GM23248 (cell line): ENCODE measurements at regions not wholly inside any gene's neighbourhood (a gene's known extent, or its start where the extent isn't known, plus 50 kb on each side); places are given as distances from the start of the nearest gene placed in this dataset.
A peak's percentile ranks its signal among the peaks of the same experiment; 100 is the strongest.

Experiments used
- DNase-seq: peaks from one replicate; pipeline ENCODE4 v3.0.0-alpha.2; 2015
- H2AFZ ChIP-seq: fragments of 200-600 bp; sonication (generic); 2 replicates; pipeline ENCODE4 v1.6.1; 2016; ENCODE audit warnings: antibody characterized with exemption
- H3F3A ChIP-seq: fragments of 200-600 bp; sonication (generic); 2 replicates; pipeline ENCODE4 v1.6.1; 2016; ENCODE audit warnings: mild to moderate bottlenecking, antibody characterized with exemption, mixed run types; ENCODE audit not compliant: insufficient read depth
- H3K27ac ChIP-seq: fragments of 200-600 bp; sonication (generic); 2 replicates; pipeline ENCODE4 v1.5.1; 2016; ENCODE audit warnings: mild to moderate bottlenecking
- H3K27me3 ChIP-seq: fragments of 200-600 bp; sonication (generic); replicated peaks from 2 replicates; pipeline ENCODE4 v1.6.1; 2016; ENCODE audit warnings: mild to moderate bottlenecking; ENCODE audit not compliant: insufficient read depth
- H3K36me3 ChIP-seq: fragments of 200-600 bp; sonication (generic); 2 replicates; pipeline ENCODE4 v1.6.1; 2016; ENCODE audit warnings: low read depth, mild to moderate bottlenecking
- H3K4me1 ChIP-seq: fragments of 200-600 bp; sonication (generic); 2 replicates; pipeline ENCODE4 v1.6.1; 2016; ENCODE audit warnings: mild to moderate bottlenecking; ENCODE audit not compliant: insufficient read depth
- H3K4me2 ChIP-seq: fragments of 200-600 bp; sonication (generic); one replicate; pipeline ENCODE4 v1.6.1; 2016; ENCODE audit warnings: mild to moderate bottlenecking; ENCODE audit not compliant: unreplicated experiment
- H3K4me3 ChIP-seq: fragments of 200-600 bp; sonication (generic); 2 replicates; pipeline ENCODE4 v1.5.1; 2016; ENCODE audit warnings: mild to moderate bottlenecking
- H3K79me2 ChIP-seq: fragments of 200-600 bp; sonication (generic); 2 replicates; pipeline ENCODE4 v1.6.1; 2016; ENCODE audit warnings: mild to moderate bottlenecking; ENCODE audit not compliant: insufficient read depth
- H3K9ac ChIP-seq: fragments of 200-600 bp; sonication (generic); 2 replicates; pipeline ENCODE4 v1.6.1; 2016; ENCODE audit warnings: mild to moderate bottlenecking
- H3K9me2 ChIP-seq: fragments of 200-600 bp; sonication (generic); 2 replicates; pipeline ENCODE4 v1.6.1; 2016; ENCODE audit warnings: mixed run types, mild to moderate bottlenecking, moderate library complexity; ENCODE audit not compliant: insufficient read depth
- H3K9me3 ChIP-seq: fragments of 200-600 bp; sonication (generic); one replicate; pipeline ENCODE4 v1.6.1; 2017; ENCODE audit warnings: low read depth
- H4K20me1 ChIP-seq: fragments of 200-600 bp; sonication (generic); 2 replicates; pipeline ENCODE4 v1.6.0; 2016; ENCODE audit not compliant: insufficient read depth
- EZH2 ChIP-seq: fragments of 200-600 bp; sonication (generic); IDR thresholded peaks from 2 replicates; pipeline ENCODE4 v1.6.1; 2018; ENCODE audit warnings: antibody characterized with exemption, mild to moderate bottlenecking; ENCODE audit not compliant: insufficient read depth, poor library complexity, severe bottlenecking
- EZH2phosphoT487 ChIP-seq: fragments of 200-600 bp; sonication (generic); IDR thresholded peaks from 2 replicates; pipeline ENCODE4 v1.6.1; 2018; ENCODE audit warnings: antibody characterized with exemption, moderate library complexity, mild to moderate bottlenecking, low read depth; ENCODE audit not compliant: insufficient read depth
- WGBS, 2 experiments: methylation state at CpG; one replicate each; pipeline ENCODE4 v1.1.6; 2015 to 2017; ENCODE audit warnings: low lambda C conversion rate in 2 of 2, low coverage in 1 of 2; ENCODE audit errors: missing lambda C conversion rate in 2 of 2; 5-methylcytosine and 5-hydroxymethylcytosine counted together
- in situ Hi-C: fragments of 300-500 bp; cut with MboI; formaldehyde crosslinking; loops from 2 replicates; pipeline ENCODE4 v1.15.0; 2020

DNA sequence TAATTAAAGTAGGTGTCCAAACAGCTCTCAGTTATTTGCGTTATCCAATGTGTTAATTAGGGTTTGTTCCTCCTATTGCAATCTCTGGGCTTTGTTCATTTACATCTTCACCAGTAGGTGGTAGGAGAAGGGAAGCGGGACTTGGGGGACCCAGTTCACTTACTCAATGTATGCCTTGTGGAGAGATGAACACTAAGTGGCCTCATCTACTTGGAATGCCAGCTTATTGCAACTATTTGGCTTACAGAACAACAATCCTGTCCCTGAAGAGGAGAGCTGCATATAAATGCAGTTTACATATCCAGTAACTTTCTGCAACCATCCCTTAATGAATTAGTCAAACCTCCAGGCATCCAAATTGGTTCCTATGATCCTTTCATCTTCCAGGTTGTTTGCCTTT lies 417.1 kb upstream of the CCDC196 start:
- peaks cover 12% of the 10 kb centered on the region; the same call in 1 of the 2 replicates for H3F3A ChIP-seq
- no peaks in the 10 kb centered on the region for H3K27me3 ChIP-seq
- no peaks in the 10 kb centered on the region for H3K79me2 ChIP-seq
- H3K4me2 ChIP-seq: peak overlapping the region; percentile 39
- no peak overlapping the region for H3K27ac ChIP-seq
- H3K4me1 ChIP-seq: peaks cover 23% of the 10 kb centered on the region
- 93 to 95% methylated on average over 2 of the region's 2 CpGs for WGBS, 2 experiments
- no peaks in the 10 kb centered on the region for H3K9me3 ChIP-seq
- in situ Hi-C loops: loop anchor here (25.0 kb wide), 2 partner anchors 657 to 907 kb away; partner anchors contain the start of gene FUT8
- H3K4me3 ChIP-seq: no peak overlapping the region
- DNase-seq: peak; percentile 56
- H3K9ac ChIP-seq: no peak overlapping the region
- H3K9me2 ChIP-seq: no peaks in the 10 kb centered on the region
- H3K36me3 ChIP-seq: no peaks in the 10 kb centered on the region
- no peaks in the 10 kb centered on the region for H4K20me1 ChIP-seq
- H2AFZ ChIP-seq: no peak overlapping the region
- TF ChIP-seq EZH2phosphoT487 (no peak), EZH2 (no peak)

GRCh38 chr14:66069830-66070541 lies 416.2 kb upstream of the CCDC196 start:
- peaks cover 23% of the 10 kb centered on the region for H3K4me1 ChIP-seq
- 79 to 83% methylated on average over 7 of the region's 7 CpGs for WGBS, 2 experiments
- no peaks in the 10 kb centered on the region for H4K20me1 ChIP-seq
- no peaks in the 10 kb centered on the region for H3K27me3 ChIP-seq
- H3K4me3 ChIP-seq: no peak overlapping the region
- H3K9ac ChIP-seq: no peak overlapping the region
- in situ Hi-C loops: loop anchor here (25.0 kb wide), 2 partner anchors 658 to 908 kb away; partner anchors contain the start of gene FUT8
- DNase-seq: peak; percentile 36
- H2AFZ ChIP-seq: no peak overlapping the region
- H3K9me2 ChIP-seq: no peaks in the 10 kb centered on the region
- H3K79me2 ChIP-seq: no peaks in the 10 kb centered on the region
- H3F3A ChIP-seq: peaks cover 12% of the 10 kb centered on the region; the same call in 1 of the 2 replicates
- no peak for TF ChIP-seq EZH2phosphoT487
- no peak for TF ChIP-seq EZH2
- no peaks in the 10 kb centered on the region for H3K36me3 ChIP-seq
- H3K9me3 ChIP-seq: no peaks in the 10 kb centered on the region
- peak overlapping the region; percentile 39 for H3K4me2 ChIP-seq
- no peak overlapping the region for H3K27ac ChIP-seq

DNA sequence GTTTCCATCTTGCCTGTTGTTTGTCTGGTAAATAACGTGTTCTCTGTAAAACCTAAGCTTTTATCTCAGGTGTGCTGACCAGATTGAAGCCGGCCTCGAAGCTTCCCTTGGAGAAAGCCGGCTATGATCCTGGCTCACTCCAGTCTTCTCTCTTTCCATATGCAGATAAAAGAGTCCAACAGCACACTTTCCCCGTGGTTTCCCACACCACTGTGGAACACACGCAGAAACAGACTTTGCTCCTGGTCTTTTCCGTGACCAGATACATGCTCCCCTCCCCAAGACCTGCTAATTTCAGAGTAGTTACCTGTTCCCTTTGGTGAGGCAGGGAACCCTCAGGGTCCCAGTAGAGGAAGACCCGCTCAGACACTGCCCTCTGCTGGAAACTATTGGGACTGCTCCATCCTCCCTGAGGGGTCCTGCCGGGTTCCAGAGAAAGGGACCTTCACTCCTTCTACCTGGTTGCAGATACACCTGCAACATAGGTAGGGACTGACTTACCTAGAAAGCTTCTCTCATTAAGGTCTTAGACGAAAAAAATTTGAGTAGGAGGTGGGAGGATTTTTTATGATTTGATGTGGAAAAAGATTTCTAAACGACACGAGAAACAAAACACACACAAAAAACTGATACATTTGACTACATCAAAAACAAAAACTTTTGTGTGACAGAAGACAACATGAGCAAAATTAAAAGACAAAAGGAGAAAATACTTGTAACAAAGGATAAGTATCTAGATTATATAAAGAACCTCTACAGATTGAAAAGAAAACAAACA lies 415.4 kb upstream of the CCDC196 start:
- peak; percentile 29 for DNase-seq
- in situ Hi-C loops: loop anchor here (25.0 kb wide), 2 partner anchors 658 to 908 kb away; partner anchors contain the start of gene FUT8

DNA sequence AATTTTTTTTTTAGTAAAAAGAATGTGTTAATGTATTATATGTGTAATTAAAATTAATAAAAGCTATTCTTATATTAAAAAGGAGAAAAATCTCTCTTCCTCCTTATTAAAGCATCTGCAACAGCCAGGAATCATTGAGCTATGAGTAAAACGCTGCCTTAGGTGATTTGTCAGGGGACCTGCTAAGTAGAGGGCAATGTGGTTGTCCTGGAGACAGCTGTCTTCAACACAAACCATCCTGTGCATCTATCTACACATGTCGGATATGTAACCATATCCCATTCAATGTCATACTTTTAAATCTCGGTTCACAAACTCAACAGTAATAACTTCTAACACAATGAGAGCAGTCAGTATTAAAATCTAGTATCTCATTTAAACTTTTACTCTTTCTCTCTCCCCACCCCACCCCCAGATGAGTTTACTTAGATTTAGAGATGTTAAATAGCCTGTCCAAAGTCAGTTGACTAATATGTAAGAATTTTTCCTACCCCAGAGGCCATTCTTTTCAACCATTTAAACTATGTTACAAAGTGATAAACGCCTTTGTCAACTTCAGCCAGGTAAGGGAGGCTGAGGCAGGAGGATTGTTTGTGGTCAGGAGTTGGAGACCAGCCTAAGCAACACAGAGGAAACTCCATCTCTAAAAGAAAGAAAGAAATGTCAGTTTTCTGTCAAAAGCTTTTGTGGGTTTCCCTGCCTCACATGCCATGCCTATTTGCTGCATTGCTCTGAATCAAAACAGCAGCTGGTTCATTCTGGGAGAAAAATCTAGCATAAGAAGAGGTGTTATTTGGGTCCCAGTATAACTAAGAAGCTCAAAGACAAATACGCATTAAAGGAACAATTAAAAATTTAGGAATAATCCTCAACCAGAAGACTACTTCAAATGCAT lies 413.7 kb upstream of the CCDC196 start:
- Histone ChIP-seq H2AFZ (no peak overlapping the region), H3K36me3 (no peaks in the 10 kb centered on the region), H3K79me2 (no peaks in the 10 kb centered on the region), H3K4me1 (peaks cover 19% of the 10 kb centered on the region), H3K27me3 (no peaks in the 10 kb centered on the region), H3K27ac (no peak overlapping the region), H4K20me1 (no peaks in the 10 kb centered on the region), H3K9ac (no peak overlapping the region), H3K9me3 (no peaks in the 10 kb centered on the region), H3K4me3 (no peak overlapping the region), H3F3A (peaks cover 12% of the 10 kb centered on the region; the same call in 1 of the 2 replicates), H3K4me2 (no peak overlapping the region), H3K9me2 (no peaks in the 10 kb centered on the region)
- no peak for DNase-seq
- TF ChIP-seq EZH2: no peak
- no peak for TF ChIP-seq EZH2phosphoT487
- in situ Hi-C loops: loop anchor here (25.0 kb wide), 2 partner anchors 660 to 910 kb away; partner anchors contain the start of gene FUT8
- 73 to 76% methylated on average over 5 of the region's 5 CpGs for WGBS, 2 experiments

More for the DNA sequence above, 415.4 kb upstream of the CCDC196 start:
- H3K9me3 ChIP-seq: no peaks in the 10 kb centered on the region
- peaks cover 12% of the 10 kb centered on the region; the same call in 1 of the 2 replicates for H3F3A ChIP-seq
- H3K27me3 ChIP-seq: no peaks in the 10 kb centered on the region
- H2AFZ ChIP-seq: no peak overlapping the region
- no peaks in the 10 kb centered on the region for H3K9me2 ChIP-seq
- no peak overlapping the region for H3K9ac ChIP-seq
- H4K20me1 ChIP-seq: no peaks in the 10 kb centered on the region
- no peaks in the 10 kb centered on the region for H3K36me3 ChIP-seq
- no peak overlapping the region for H3K27ac ChIP-seq
- WGBS, 2 experiments: 44 to 48% methylated on average over 12 of the region's 12 CpGs
- peaks cover 23% of the 10 kb centered on the region for H3K4me1 ChIP-seq
- H3K4me2 ChIP-seq: no peak overlapping the region
- TF ChIP-seq EZH2: no peak
- H3K4me3 ChIP-seq: no peak overlapping the region
- H3K79me2 ChIP-seq: no peaks in the 10 kb centered on the region
